GM21737 (cell line): ENCODE measurements at regions not wholly inside any gene's neighbourhood (a gene's known extent, or its start where the extent isn't known, plus 50 kb on each side); places are given as distances from the start of the nearest gene placed in this dataset.
"Not testable (repeated sequence)": the region's sequence is repeated elsewhere in the genome, so short reads cannot be mapped to it uniquely, and the experiment has no call there.

Experiments used
- ATAC-seq: cut with Tn5 transposase; IDR thresholded peaks from one replicate; pipeline ENCODE4 v1.9.1; 2021; ENCODE audit warnings: mild to moderate bottlenecking, moderate library complexity; ENCODE audit not compliant: unreplicated experiment

GRCh38 chr3:181549266-181549665 lies 162.5 kb upstream of the SOX2 start:
- no peak for ATAC-seq

DNA sequence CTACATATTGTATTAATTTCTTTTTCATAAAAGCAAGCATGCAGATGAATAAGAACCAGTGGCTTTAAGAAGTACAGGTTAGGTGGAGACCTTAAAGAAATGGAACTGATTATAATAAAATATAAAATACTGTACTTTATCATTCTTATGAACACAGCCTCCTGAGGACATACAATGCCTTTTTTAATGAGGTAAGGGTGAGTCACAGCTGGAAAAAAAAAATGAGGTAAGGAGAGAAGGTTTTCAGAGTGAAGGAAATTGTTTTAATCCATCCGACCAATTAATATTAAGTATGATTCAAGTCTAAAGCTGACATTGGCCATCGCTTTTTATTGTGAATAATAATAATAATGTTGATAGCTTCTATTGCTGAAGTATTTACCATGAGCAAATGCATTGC lies 170.3 kb upstream of the SOX2 start:
- ATAC-seq = no peak

DNA sequence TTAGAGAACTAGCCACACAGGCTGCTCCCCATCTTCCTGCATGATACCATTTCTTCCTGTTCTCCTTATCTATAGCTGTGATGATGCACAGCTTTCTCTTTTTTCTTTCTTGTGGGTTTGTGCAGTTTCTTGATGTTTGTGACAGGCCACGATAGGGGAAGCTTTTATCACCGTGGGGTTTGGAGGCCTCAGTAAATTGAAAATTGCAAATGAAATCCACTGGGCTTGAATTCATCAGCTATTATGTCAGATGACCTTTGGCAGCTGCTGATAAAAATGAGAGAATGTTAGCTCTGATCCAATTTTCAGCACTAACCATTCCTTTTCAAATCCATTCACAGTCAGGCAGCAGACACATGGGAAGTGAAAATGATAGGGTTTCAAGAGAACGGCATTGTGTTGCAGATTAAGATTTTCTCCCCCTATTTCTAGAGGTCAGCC lies 176.9 kb upstream of the SOX2 start:
- ATAC-seq = no peak

- ATAC-seq = no peak
These were observed 177.9 kb upstream of the SOX2 start for GRCh38 chr3:181533811-181534210.

DNA sequence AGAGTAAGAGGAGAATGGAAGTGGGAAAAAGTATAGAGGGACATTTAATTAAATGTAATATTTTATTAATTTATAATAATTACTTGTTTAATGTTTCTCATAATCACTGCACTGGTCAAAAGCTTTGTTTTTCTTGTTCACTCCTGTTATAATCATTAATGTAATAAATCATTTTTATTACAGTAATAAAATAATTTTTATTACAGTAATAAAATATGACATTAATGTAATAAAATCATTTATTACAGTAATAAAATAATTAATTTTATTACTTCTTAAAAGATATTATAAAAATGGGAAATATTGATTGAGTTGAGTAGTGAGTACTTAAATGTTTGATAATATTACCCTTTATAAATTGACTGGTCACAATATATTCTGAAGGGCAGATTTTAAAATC lies 181.1 kb upstream of the SOX2 start:
- no peak for ATAC-seq

GRCh38 chr3:181521831-181522230 lies 189.9 kb upstream of the SOX2 start:
- ATAC-seq = no peak

GRCh38 chr3:181518222-181518621 lies 193.5 kb upstream of the SOX2 start:
- ATAC-seq = no peak

DNA sequence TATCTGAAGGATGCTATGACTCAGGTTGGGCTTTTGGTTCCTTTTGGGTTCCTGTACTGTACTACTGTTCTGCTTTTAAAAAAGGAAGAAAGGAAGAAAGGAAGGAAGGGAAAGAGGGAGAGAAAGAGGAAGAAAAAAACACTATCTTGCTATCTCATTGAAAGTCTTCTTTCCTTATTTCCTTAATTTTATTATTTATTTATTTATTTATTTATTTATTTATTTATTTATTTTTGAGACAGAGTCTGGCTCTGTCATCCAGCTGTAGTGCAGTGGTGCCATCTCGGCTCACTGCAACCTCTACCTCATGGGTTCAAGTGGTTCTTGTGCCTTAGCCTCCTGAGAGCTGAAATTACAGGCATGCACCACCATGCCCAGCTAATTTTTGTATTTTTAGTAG lies 198.9 kb upstream of the SOX2 start:
- ATAC-seq = no peak

DNA sequence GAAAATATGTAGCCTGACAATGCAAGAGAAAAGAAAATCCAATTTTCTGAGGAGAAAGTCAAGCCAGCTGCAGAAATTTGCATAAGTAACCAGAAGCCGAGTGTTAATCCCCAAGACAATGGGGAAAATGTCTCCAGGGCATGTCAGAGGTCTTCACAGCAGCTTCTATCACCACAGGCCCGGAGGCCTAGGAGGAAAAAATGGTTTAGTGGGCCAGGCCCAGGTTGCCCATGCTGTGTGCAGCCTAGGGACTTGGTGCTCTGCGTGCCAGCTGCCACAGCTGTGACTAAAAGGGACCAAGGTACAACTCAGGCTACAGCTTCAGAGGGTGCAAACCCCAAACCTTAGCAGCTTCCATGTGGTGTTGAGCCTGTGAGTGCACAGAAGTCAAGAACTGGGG lies 201.2 kb upstream of the SOX2 start:
- ATAC-seq = no peak

DNA sequence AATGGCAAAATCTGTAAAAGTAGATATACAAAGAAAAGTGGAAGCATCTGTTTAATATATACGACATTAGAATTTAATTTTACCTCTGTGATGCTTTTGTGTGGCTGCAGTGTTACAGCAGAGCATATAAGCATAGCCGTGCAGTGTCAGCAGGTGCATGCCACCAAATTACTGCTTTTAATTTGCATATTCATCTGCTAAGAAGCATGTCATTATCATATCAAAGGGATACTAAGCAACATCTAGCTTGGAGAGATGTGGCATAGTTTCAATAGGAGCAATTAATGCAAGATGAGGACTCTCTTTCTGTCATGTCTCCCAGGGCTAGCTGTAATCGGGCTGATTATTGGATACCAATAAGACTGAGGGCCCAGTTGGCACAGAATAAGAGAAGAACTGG lies 214.4 kb upstream of the SOX2 start:
- ATAC-seq = no peak

DNA sequence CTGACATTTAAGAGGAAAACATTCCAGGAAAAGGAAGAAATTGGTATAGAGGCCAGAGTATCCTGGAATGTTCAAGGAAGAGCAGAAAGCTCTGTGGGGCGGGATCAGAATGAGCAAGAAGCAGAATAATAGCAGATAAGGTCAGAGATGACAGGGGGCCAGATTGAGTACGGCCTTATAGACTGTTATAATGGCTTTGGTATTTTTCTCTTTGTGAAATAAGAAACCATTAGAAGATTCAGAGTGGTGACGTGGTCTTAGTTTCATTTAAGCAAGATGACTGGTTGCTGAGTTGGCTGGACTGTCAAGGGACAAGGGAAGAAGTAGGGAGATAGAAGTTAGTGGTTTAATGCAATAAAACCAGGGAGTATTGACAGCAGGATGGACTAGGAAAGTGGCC lies 218.3 kb upstream of the SOX2 start:
- no peak for ATAC-seq

DNA sequence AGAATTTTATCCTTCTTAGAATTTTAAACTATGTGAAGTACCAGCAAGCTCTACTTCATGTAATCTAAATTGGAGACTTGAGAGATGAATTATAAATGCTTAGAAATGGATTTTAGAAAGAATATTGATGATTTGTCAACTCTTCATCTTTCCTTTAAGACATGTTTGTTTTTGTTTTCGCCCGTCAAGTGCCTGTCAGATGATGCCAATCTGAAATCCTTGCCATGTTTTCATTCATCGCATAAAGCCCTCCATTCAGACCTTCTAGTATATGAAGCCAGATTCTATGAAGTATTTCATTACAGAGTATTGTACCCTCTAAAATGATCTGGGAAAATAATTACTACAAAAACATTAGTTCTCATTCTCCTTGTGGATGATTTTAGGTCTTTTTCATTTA lies 223.2 kb upstream of the SOX2 start:
- ATAC-seq = no peak

GRCh38 chr3:181487236-181487978 lies 224.3 kb upstream of the SOX2 start:
- no peak for ATAC-seq

- no peak for ATAC-seq
These were observed 225.4 kb upstream of the SOX2 start for GRCh38 chr3:181486141-181486885.

DNA sequence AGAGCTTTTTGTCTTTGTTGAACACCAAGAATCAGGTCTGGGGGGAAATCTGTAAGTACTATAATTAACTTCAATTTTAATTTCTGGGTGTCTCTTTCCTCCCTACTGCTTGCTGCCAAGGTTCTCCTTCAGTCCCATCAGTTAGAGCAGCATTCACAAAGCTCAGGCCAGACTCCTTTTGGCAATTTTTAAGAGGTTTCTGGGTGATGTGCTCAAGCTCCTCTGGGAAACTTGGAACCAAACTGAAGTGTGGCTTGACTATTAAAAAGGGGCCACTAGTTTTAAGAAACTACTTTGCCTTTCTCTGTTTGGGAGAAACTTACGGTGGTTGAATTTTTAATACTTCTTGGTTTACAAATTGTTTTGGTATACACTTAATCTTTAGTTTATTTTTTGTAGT lies 227.7 kb upstream of the SOX2 start:
- no peak for ATAC-seq

- ATAC-seq = not testable (repeated sequence)
These were observed 236.6 kb upstream of the SOX2 start for GRCh38 chr3:181475146-181475545.

- ATAC-seq = no peak
These were observed 241.4 kb upstream of the SOX2 start for GRCh38 chr3:181470349-181470748.

- ATAC-seq = no peak
These were observed 247.6 kb upstream of the SOX2 start for GRCh38 chr3:181464033-181464694.

DNA sequence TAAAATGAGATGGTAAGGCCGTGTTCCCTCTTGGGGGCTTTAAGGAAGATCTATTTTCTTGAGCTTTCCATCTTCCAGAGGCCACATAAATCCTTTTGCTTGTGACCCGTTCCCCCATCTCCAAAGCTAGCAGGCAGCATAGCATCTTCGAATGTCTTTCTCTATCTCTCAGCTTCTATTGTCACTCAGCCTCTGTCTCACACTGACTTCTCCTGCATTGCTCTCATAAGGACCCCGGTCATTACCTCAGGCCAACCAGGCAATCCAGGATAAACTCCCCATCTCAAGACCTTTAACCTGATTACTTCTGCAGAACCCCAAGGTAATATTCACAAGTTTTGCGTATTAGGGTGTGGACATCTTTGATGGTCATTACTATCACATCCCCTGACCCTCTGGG lies 250.3 kb upstream of the SOX2 start:
- no peak for ATAC-seq

DNA sequence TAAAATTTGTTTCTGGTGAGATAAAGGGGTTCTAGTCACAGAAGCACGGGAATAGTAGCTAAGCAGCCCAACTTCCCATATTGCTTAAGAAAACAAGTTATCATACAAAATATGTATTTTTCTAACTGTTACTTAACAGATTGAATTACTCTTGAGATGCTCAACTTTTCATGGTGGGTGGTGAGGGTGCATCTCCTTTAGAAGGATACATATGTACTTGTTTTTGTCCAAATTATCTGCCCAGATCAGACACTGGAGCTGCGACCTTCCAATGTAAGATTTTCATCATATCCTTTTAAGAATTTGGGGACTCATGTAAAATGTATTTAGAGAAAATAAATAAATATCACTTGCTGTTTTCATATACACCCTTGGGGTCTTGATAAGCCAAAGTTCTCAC lies 252.2 kb upstream of the SOX2 start:
- no peak for ATAC-seq

- ATAC-seq = no peak
These were observed 252.9 kb upstream of the SOX2 start for GRCh38 chr3:181458857-181459256.

- no peak for ATAC-seq
These were observed 254.0 kb upstream of the SOX2 start for GRCh38 chr3:181457756-181458155.
